ENCODE measurements at regions not wholly inside any gene's neighbourhood (a gene's known extent, or its start where the extent isn't known, plus 50 kb on each side); places are given as distances from the start of the nearest gene placed in this dataset.

DNA sequence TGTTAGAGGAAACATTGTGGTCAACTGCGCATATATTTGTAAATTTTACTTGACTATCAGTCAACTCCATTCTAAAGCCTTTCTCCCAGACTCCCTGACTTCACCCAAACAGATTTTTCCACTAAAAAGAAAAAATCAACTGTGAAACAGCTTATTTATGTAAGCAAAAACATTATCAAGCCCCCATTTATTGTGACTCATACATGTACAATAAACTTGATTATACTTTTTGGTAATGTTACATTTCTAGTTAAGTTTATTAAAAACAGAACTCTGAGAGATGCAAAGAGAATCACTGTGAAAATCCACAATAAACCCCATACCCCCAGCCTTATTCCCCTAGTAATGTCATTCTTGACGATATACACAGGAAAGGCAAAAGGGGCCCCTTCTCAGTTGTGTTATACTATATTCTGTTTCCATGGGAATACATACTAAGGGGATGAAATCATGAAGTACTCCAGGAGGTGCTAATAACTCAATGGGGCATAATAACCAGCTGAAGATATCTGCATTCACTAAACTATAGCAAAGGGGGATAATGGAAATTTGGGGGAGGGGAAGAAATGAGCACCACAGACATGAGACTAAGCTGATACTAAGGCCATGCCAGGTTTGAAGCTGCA, 616.0 kb downstream of the ACTL7B start:
- ATAC-seq (no peak), DNase-seq (no peak)

GRCh38 chr9:108235609-108236008, 620.2 kb downstream of the ACTL7B start:
- no peak for DNase-seq
- no peak for ATAC-seq

- DNase-seq = no peak
- ATAC-seq = no peak
These were observed 621.0 kb downstream of the ACTL7B start for GRCh38 chr9:108234811-108235210.

GRCh38 chr9:108225149-108225800, 630.5 kb downstream of the ACTL7B start:
- ATAC-seq (no peak), DNase-seq (no peak)

GRCh38 chr9:108224716-108225115, 631.1 kb downstream of the ACTL7B start:
- DNase-seq = no peak
- no peak for ATAC-seq

DNA sequence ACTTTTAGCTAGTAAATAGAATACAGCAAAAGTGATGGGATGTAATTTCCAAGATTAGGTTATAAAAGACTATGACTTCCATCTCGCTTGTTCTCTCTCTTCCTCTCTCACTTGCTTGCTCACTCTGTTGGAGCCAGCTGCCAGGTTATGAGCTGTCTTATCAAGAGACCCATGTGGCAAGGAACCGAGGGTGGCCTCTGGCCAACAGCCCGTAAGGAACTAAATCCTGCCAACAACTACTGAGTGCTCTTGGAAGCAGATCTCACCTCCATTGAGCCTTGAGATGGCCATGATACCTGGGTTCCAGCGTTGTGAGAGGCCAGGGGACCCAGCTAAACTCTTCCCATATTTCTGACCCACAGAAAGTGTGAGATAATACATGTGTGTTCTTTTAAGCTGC, 636.1 kb downstream of the ACTL7B start:
- ATAC-seq (no peak), DNase-seq (no peak)

- ATAC-seq (no peak), DNase-seq (no peak)
These were observed 638.1 kb downstream of the ACTL7B start for GRCh38 chr9:108217431-108218349.

- DNase-seq (no peak), ATAC-seq (no peak)
These were observed 642.3 kb downstream of the ACTL7B start for GRCh38 chr9:108213511-108213910.

- DNase-seq = no peak
These were observed 643.6 kb downstream of the ACTL7B start for GRCh38 chr9:108212184-108212583.

GRCh38 chr9:108211411-108211955, 644.3 kb downstream of the ACTL7B start:
- ATAC-seq = no peak
- no peak for DNase-seq

More at GRCh38 chr9:108212184-108212583, 643.6 kb downstream of the ACTL7B start:
- no peak for ATAC-seq

- ATAC-seq (no peak), DNase-seq (no peak)
These were observed 646.6 kb downstream of the ACTL7B start for GRCh38 chr9:108209132-108209685.

- DNase-seq (no peak), ATAC-seq (no peak)
These were observed 648.1 kb downstream of the ACTL7B start for GRCh38 chr9:108207561-108208165.

- DNase-seq (no peak), ATAC-seq (no peak)
These were observed 650.5 kb downstream of the ACTL7B start for GRCh38 chr9:108205276-108205675.

DNA sequence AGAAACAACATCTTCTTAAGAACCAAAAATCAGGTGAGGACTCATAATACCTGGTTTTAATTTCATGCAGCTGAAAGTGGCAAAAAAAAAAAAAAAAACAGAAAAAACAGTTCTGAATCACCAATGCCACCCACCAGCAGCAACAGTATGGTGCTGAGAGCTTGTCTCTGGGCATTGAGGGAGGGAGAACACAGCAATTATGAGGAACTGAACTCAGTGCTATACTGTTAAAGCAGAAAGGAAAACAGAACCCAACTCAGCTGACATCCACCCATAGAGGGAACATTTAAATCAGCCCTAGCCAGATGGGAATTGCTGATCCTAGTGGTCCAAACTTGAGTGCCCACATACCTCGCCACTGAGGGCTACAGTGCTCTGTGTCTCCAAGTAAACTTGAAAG, 657.9 kb downstream of the ACTL7B start:
- DNase-seq (no peak), ATAC-seq (no peak)

GRCh38 chr9:108197008-108197365, 658.8 kb downstream of the ACTL7B start:
- ATAC-seq = no peak
- no peak for DNase-seq

GRCh38 chr9:108196332-108197007, 659.3 kb downstream of the ACTL7B start:
- no peak for DNase-seq

DNA sequence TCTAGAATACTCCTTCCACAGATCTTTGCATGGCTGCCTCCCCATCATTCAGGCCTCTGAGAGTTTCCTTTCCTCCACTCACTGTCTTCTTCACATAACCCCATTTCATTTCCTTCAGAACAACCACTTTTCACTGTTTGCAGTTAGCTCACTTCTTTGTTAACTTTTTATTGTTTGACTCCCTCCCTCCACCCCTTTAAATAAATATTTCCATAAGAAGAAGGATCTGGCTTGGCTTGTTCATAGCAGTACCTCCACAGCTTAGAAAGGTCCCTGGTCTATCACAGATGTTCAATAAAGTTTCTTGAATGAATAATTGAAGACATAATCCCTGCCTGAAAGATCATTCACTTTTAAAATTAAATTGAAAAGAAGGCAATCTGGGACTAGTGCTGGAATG, 661.6 kb downstream of the ACTL7B start:
- no peak for DNase-seq
- ATAC-seq = no peak

More at GRCh38 chr9:108196332-108197007, 659.3 kb downstream of the ACTL7B start:
- ATAC-seq = no peak

DNA sequence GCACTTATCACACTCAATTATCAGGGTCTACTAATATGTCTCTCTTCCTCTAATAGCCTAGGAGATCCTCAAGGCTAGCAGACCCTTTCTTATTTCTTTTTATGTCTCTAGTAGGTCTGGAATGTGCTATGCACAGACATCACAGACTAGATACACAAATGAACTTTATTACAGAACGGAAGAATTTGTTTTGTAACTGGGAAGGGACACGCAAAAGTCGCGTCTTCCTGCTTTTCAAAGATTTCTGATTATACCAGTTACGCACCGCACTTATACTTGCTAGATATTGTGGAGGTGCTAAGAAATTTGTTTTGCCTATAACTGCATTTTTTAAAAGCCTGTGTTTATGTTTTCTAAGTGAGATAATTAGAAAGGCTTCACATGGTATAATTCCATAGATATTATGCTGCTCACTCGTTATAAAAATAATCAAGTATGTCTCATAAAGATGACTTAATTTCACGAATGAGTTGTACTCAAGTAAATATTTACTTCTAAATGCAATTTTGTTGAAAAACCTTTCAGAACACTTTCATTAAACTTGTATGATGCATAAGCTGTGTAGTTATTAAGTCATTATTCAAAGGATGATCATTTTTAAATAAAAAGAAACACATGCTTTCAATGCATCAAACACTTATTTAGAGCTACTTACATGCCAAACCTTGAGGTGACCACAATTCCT, 662.6 kb downstream of the ACTL7B start:
- ATAC-seq = no peak
- no peak for DNase-seq

- no peak for ATAC-seq
- DNase-seq = no peak
These were observed 664.7 kb downstream of the ACTL7B start for GRCh38 chr9:108191065-108191464.

DNA sequence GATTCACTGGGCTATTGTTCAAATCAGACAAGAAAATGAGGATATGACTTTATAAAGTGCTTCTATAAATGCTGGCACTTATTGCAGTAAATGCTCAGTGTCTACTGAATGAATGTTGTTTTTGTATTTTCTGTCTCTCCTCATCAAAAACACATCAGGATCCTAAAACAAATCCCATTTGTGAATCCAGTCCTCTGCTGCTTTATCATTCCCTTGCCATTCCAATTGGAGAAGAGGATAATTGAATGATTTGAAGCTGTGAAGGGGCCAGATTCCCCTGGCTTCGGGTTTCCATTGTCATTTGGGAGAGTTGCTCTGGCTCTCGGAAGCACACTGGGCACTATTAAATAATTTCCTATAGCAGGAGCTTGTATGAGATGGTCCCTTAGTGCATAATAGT, 666.8 kb downstream of the ACTL7B start:
- ATAC-seq (no peak), DNase-seq (no peak)

GRCh38 chr9:108188482-108188881, 667.3 kb downstream of the ACTL7B start:
- no peak for ATAC-seq
- DNase-seq = no peak

All from stimulated activated naive CD8-positive, alpha-beta T cell treated with anti-CD3 and anti-CD28 coated beads, Interleukin-15, Interleukin-2, amounts not matched to agents 100 U/mL and 50 U/mL, for 24 hours (primary cell).